CD4-positive, CD25-positive, alpha-beta regulatory T cell (primary cell): ENCODE measurements at regions not wholly inside any gene's neighbourhood (a gene's known extent, or its start where the extent isn't known, plus 50 kb on each side); places are given as distances from the start of the nearest gene placed in this dataset.
"Not testable (repeated sequence)": the region's sequence is repeated elsewhere in the genome, so short reads cannot be mapped to it uniquely, and the experiment has no call there.

Experiments
- ATAC-seq, 2 donors: fragments of 150-1000 bp; cut with Tn5 transposase; one replicate each; pipeline ENCODE4 v1.10.0; 2021; ENCODE audit warnings: low read depth in 2 of 2, moderate number of reproducible peaks in 2 of 2, moderate library complexity in 1 of 2
- DNase-seq, 3 donors: peaks; one replicate each; pipeline versions ENCODE4 v3.0.0 to v3.0.0-alpha.2; 2012 to 2022; ENCODE audit warnings: mixed read lengths in 1 of 3
- H3K27ac ChIP-seq: one replicate; pipeline ENCODE4 v1.7.0; 2013; ENCODE audit warnings: mild to moderate bottlenecking, low read length; ENCODE audit not compliant: insufficient read depth, poor library complexity, severe bottlenecking
- H3K27me3 ChIP-seq: one replicate; pipeline ENCODE4 v1.7.0; 2013; ENCODE audit warnings: low read length; ENCODE audit not compliant: control insufficient read depth, insufficient read depth
- H3K36me3 ChIP-seq: one replicate; pipeline ENCODE4 v1.7.0; 2013; ENCODE audit warnings: mild to moderate bottlenecking, low read length, moderate library complexity; ENCODE audit not compliant: control insufficient read depth, insufficient read depth
- H3K4me1 ChIP-seq: 2 replicates; pipeline ENCODE4 v1.7.0; 2013; ENCODE audit warnings: mild to moderate bottlenecking, low read length; ENCODE audit not compliant: insufficient read depth, control insufficient read depth, poor library complexity, severe bottlenecking
- H3K4me3 ChIP-seq: one replicate; pipeline ENCODE4 v1.7.0; 2013; ENCODE audit warnings: low read depth, mild to moderate bottlenecking, low read length, moderate library complexity
- H3K9me3 ChIP-seq, 2 experiments: 1 replicate in 1 of 2; 2 replicates in 1 of 2; pipeline ENCODE4 v1.7.0; 2013; ENCODE audit warnings: low read length in 2 of 2, mild to moderate bottlenecking in 1 of 2, moderate library complexity in 1 of 2; ENCODE audit not compliant: control insufficient read depth in 2 of 2
- H3K27ac Mint-ChIP-seq, 3 donors: one replicate each; pipeline ENCODE4 v1.8.0; 2020 to 2022; ENCODE audit warnings: mild to moderate bottlenecking in 3 of 3, mixed read lengths in 3 of 3, moderate library complexity in 2 of 3
- H3K27me3 Mint-ChIP-seq: one replicate; pipeline ENCODE4 v1.8.0; 2022; ENCODE audit warnings: mild to moderate bottlenecking, mixed read lengths
- H3K36me3 Mint-ChIP-seq: one replicate; pipeline ENCODE4 v1.8.0; 2020; ENCODE audit warnings: mixed read lengths
- H3K4me1 Mint-ChIP-seq, 4 donors: one replicate each; pipeline ENCODE4 v1.8.0; 2020 to 2022; ENCODE audit warnings: mixed read lengths in 4 of 4, mild to moderate bottlenecking in 1 of 4
- H3K4me3 Mint-ChIP-seq, 4 donors: one replicate each; pipeline ENCODE4 v1.8.0; 2020 to 2022; ENCODE audit warnings: mild to moderate bottlenecking in 4 of 4, mixed read lengths in 4 of 4, moderate library complexity in 3 of 4
- H3K9me3 Mint-ChIP-seq, 7 donors: one replicate each; pipeline ENCODE4 v1.8.0; 2020 to 2022; ENCODE audit warnings: mixed read lengths in 7 of 7, mild to moderate bottlenecking in 3 of 7, moderate library complexity in 2 of 7

GRCh38 chr10:57905861-57906260 lies 361.8 kb downstream of the IPMK start:
- Histone ChIP-seq H3K4me3 (no peak overlapping the region), H3K36me3 (no peaks in the 10 kb centered on the region), H3K27ac (no peak overlapping the region), H3K27me3 (no peaks in the 10 kb centered on the region), H3K4me1 (no peaks in the 10 kb centered on the region), H3K9me3 (no peaks in the 10 kb centered on the region)
- H3K4me1 Mint-ChIP-seq: no peaks in the 10 kb centered on the region
- no peaks in the 10 kb centered on the region for H3K27me3 Mint-ChIP-seq
- ATAC-seq (no peak), DNase-seq (no peak)
- H3K9me3 Mint-ChIP-seq: peaks cover 0 to 10% (median 1%) of the 10 kb centered on the region in 7 donors
- no peaks in the 10 kb centered on the region for H3K36me3 Mint-ChIP-seq
- H3K27ac Mint-ChIP-seq: no peak overlapping the region
- H3K4me3 Mint-ChIP-seq: no peak overlapping the region

GRCh38 chr10:57905010-57905409 lies 362.7 kb downstream of the IPMK start:
- no peaks in the 10 kb centered on the region for H3K36me3 ChIP-seq
- ATAC-seq (no peak), DNase-seq (no peak)
- no peaks in the 10 kb centered on the region for H3K9me3 ChIP-seq
- H3K4me3 Mint-ChIP-seq: no peak overlapping the region
- H3K4me1 Mint-ChIP-seq: no peaks in the 10 kb centered on the region
- H3K27ac Mint-ChIP-seq: no peak overlapping the region
- H3K27me3 Mint-ChIP-seq: no peaks in the 10 kb centered on the region
- no peaks in the 10 kb centered on the region for H3K27me3 ChIP-seq
- no peaks in the 10 kb centered on the region for H3K36me3 Mint-ChIP-seq
- peaks cover 0 to 10% (median 1%) of the 10 kb centered on the region in 7 donors for H3K9me3 Mint-ChIP-seq
- H3K4me1 ChIP-seq: no peaks in the 10 kb centered on the region
- H3K4me3 ChIP-seq: no peak overlapping the region
- H3K27ac ChIP-seq: no peak overlapping the region

GRCh38 chr10:57898231-57898630 lies 369.5 kb downstream of the IPMK start:
- H3K27me3 ChIP-seq: no peaks in the 10 kb centered on the region
- H3K4me3 ChIP-seq: no peak overlapping the region
- no peak overlapping the region for H3K4me3 Mint-ChIP-seq
- ATAC-seq (no peak), DNase-seq (no peak)
- no peaks in the 10 kb centered on the region for H3K4me1 Mint-ChIP-seq
- no peaks in the 10 kb centered on the region for H3K36me3 Mint-ChIP-seq
- H3K27ac ChIP-seq: no peak overlapping the region
- H3K27ac Mint-ChIP-seq: no peak overlapping the region
- H3K36me3 ChIP-seq: no peaks in the 10 kb centered on the region
- H3K9me3 ChIP-seq: no peaks in the 10 kb centered on the region
- H3K4me1 ChIP-seq: no peaks in the 10 kb centered on the region
- H3K27me3 Mint-ChIP-seq: no peaks in the 10 kb centered on the region
- H3K9me3 Mint-ChIP-seq: peaks cover 0 to 12% (median 2%) of the 10 kb centered on the region in 7 donors

DNA sequence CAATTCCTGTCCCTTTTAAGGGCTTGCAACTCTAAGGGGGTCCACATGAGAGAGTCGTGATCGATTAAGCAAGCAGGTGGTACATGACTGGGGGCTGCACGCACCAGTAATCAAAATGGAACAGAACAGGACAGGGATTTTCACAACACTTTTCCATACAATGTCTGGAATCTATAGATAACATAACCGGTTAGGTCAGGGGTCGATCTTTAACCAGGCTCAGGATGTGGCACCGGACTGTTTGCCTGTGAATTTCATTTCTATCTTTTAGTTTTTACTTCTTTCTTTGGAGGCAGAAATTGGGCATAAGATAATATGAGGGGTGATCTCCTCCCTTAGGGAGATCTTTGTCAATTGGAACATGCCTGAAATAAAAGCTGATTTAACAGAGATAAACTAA lies 370.1 kb downstream of the IPMK start:
- H3K4me1 Mint-ChIP-seq: no peaks in the 10 kb centered on the region
- H3K4me3 Mint-ChIP-seq: no peak overlapping the region
- no peaks in the 10 kb centered on the region for H3K27me3 ChIP-seq
- H3K4me3 ChIP-seq: no peak overlapping the region
- DNase-seq (no peak), ATAC-seq (no peak)
- H3K36me3 ChIP-seq: no peaks in the 10 kb centered on the region
- H3K27ac ChIP-seq: no peak overlapping the region
- H3K4me1 ChIP-seq: no peaks in the 10 kb centered on the region
- peaks cover 0 to 15% (median 3%) of the 10 kb centered on the region in 7 donors for H3K9me3 Mint-ChIP-seq
- H3K36me3 Mint-ChIP-seq: no peaks in the 10 kb centered on the region
- no peak overlapping the region for H3K27ac Mint-ChIP-seq
- no peaks in the 10 kb centered on the region for H3K9me3 ChIP-seq
- no peaks in the 10 kb centered on the region for H3K27me3 Mint-ChIP-seq

DNA sequence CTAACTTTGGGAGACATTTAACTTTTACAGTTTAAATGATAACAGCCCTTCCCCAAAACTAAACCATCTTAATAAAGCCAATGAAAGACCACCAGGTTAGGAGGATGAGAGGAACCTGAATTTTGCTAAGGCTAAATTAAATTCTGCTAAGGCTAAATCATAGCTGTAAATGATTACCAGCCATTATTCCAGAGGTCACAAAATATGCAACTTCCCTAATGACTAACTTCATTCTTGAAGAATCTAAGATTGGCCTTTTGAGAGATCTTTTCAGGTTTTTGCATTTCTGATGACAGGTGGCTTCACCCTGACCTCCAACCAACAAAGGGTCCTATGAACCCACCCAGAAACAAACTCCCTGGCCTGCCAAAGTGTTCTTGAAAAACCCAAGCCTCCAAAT lies 373.3 kb downstream of the IPMK start:
- no peak for ATAC-seq
- H3K4me1 Mint-ChIP-seq: no peaks in the 10 kb centered on the region
- Histone ChIP-seq H3K27ac (no peak overlapping the region), H3K4me3 (no peak overlapping the region), H3K27me3 (no peaks in the 10 kb centered on the region), H3K9me3 (no peaks in the 10 kb centered on the region), H3K4me1 (no peaks in the 10 kb centered on the region), H3K36me3 (no peaks in the 10 kb centered on the region)
- no peak for DNase-seq
- peaks cover 0 to 21% (median 4%) of the 10 kb centered on the region in 7 donors for H3K9me3 Mint-ChIP-seq
- H3K27me3 Mint-ChIP-seq: no peaks in the 10 kb centered on the region
- H3K27ac Mint-ChIP-seq: no peak overlapping the region
- H3K36me3 Mint-ChIP-seq: no peaks in the 10 kb centered on the region
- H3K4me3 Mint-ChIP-seq: no peak overlapping the region

- ATAC-seq (no peak), DNase-seq (no peak)
- no peak overlapping the region for H3K27ac ChIP-seq
- Mint-ChIP-seq H3K9me3 (peaks cover 0 to 19% (median 5%) of the 10 kb centered on the region in 7 donors), H3K36me3 (no peaks in the 10 kb centered on the region), H3K4me1 (no peaks in the 10 kb centered on the region), H3K4me3 (no peak overlapping the region), H3K27ac (no peak overlapping the region), H3K27me3 (no peaks in the 10 kb centered on the region)
- H3K4me3 ChIP-seq: no peak overlapping the region
- peaks cover 0 to 3% of the 10 kb centered on the region in 2 experiments for H3K9me3 ChIP-seq
- no peaks in the 10 kb centered on the region for H3K36me3 ChIP-seq
- no peaks in the 10 kb centered on the region for H3K27me3 ChIP-seq
- no peaks in the 10 kb centered on the region for H3K4me1 ChIP-seq
Observed at GRCh38 chr10:57891201-57892006, 376.3 kb downstream of the IPMK start.

GRCh38 chr10:57890691-57891090 lies 377.0 kb downstream of the IPMK start:
- Histone ChIP-seq H3K27ac (no peak overlapping the region), H3K27me3 (no peaks in the 10 kb centered on the region), H3K9me3 (peaks cover 0 to 3% of the 10 kb centered on the region in 2 experiments), H3K4me1 (no peaks in the 10 kb centered on the region), H3K4me3 (no peak overlapping the region), H3K36me3 (no peaks in the 10 kb centered on the region)
- Mint-ChIP-seq H3K4me1 (no peaks in the 10 kb centered on the region), H3K4me3 (no peak overlapping the region), H3K9me3 (peaks cover 0 to 22% (median 5%) of the 10 kb centered on the region in 7 donors), H3K27ac (no peak overlapping the region), H3K27me3 (no peaks in the 10 kb centered on the region), H3K36me3 (no peaks in the 10 kb centered on the region)
- no peak for ATAC-seq
- no peak for DNase-seq

- H3K27ac Mint-ChIP-seq, H3K4me1 Mint-ChIP-seq, H3K9me3 ChIP-seq, DNase-seq, H3K36me3 Mint-ChIP-seq, H3K27me3 Mint-ChIP-seq, H3K36me3 ChIP-seq, H3K4me3 ChIP-seq, H3K27ac ChIP-seq, H3K4me1 ChIP-seq, H3K4me3 Mint-ChIP-seq, H3K27me3 ChIP-seq, ATAC-seq: not testable (repeated sequence)
- H3K9me3 Mint-ChIP-seq: peaks cover 0 to 14% (median 2%) of the 10 kb centered on the region in 7 donors
Observed at GRCh38 chr10:57885618-57885968, 382.1 kb downstream of the IPMK start.
